ENCODE measurements at regions not wholly inside any gene's neighbourhood (a gene's known extent, or its start where the extent isn't known, plus 50 kb on each side); places are given as distances from the start of the nearest gene placed in this dataset.

DNA sequence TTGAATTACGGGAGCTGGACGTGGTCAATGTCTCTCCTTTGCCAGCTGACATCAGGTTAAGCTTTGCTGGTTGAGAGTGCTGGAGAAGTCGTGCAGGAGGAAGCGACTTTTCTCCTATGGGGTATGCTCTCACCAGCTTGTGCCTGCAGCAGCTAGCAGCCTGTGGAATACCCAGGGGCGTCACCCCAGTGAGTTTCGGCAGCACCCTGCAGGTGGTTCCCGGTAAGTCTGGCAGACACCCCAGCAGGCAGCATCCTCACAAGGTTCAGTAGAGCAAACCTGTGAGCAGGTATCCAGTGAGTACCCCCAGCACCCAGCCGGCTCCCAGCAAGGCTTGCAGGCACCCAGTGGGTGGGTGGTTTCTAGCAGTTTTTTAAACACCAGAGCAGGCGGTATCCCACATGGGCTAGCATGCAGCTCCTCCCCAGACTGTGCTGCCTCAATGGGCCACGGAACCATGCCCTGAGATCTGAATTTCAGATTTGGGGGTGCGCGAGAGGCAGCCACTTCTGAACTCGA is 74.8 kb upstream of the SVIL start:
- TF ChIP-seq RAD21 (IDR thresholded peaks at IDR 0.05) (no peak), GABPA (IDR thresholded peaks at IDR 0.05 in 1 of 2, conservative IDR thresholded peaks at IDR 0.05 in 1 of 2) (no peak), JUND (IDR thresholded peaks at IDR 0.05) (no peak), SP1 (IDR thresholded peaks at IDR 0.05) (no peak), HNF4G (IDR thresholded peaks at IDR 0.05) (no peak), YY1 (IDR thresholded peaks at IDR 0.05) (no peak), TAF1 (conservative IDR thresholded peaks at IDR 0.05) (no peak)
- TF ChIP-seq, protein P1, sequence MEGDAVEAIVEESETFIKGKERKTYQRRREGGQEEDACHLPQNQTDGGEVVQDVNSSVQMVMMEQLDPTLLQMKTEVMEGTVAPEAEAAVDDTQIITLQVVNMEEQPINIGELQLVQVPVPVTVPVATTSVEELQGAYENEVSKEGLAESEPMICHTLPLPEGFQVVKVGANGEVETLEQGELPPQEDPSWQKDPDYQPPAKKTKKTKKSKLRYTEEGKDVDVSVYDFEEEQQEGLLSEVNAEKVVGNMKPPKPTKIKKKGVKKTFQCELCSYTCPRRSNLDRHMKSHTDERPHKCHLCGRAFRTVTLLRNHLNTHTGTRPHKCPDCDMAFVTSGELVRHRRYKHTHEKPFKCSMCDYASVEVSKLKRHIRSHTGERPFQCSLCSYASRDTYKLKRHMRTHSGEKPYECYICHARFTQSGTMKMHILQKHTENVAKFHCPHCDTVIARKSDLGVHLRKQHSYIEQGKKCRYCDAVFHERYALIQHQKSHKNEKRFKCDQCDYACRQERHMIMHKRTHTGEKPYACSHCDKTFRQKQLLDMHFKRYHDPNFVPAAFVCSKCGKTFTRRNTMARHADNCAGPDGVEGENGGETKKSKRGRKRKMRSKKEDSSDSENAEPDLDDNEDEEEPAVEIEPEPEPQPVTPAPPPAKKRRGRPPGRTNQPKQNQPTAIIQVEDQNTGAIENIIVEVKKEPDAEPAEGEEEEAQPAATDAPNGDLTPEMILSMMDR (IDR thresholded peaks at IDR 0.05; ENCODE audit: low read depth, low read length, missing input control): no peak
